Naive thymus-derived CD4-positive, alpha-beta T cell (primary cell): ENCODE measurements at regions not wholly inside any gene's neighbourhood (a gene's known extent, or its start where the extent isn't known, plus 50 kb on each side); places are given as distances from the start of the nearest gene placed in this dataset.

Experiments used
- ATAC-seq: fragments of 150-1000 bp; cut with Tn5 transposase; 2 replicates; pipeline ENCODE4 v1.10.0; 2021; ENCODE audit warnings: mild to moderate bottlenecking, moderate library complexity
- CTCF ChIA-PET: fragments of 350-600 bp; sonication (Branson Sonifier 250); formaldehyde crosslinking; loops from one replicate; lab custom pipeline; 2021; ENCODE audit warnings: antibody characterized with exemption; lab: Charles Lee
- POLR2A ChIA-PET: fragments of 350-600 bp; sonication (Branson Sonifier 250); formaldehyde crosslinking; loops from one replicate; lab custom pipeline; 2021; ENCODE audit warnings: antibody characterized with exemption, inconsistent platforms; lab: Charles Lee
- DNase-seq, 9 donors: peaks; one replicate each; pipeline versions ENCODE4 v3.0.0 to v3.0.0-alpha.2; 2020 to 2022; ENCODE audit warnings: mixed read lengths in 1 of 9
- H3K27ac ChIP-seq: one replicate; pipeline ENCODE4 v1.7.0; 2013; ENCODE audit warnings: mild to moderate bottlenecking, low read depth, low read length, moderate library complexity
- H3K27me3 ChIP-seq, 2 donors: one replicate each; pipeline ENCODE4 v1.7.0; 2013; ENCODE audit warnings: low read length in 2 of 2, mild to moderate bottlenecking in 2 of 2, moderate library complexity in 2 of 2; ENCODE audit not compliant: control insufficient read depth in 2 of 2, insufficient read depth in 2 of 2
- H3K36me3 ChIP-seq, 3 experiments: 1 replicate in 2 of 3; 2 replicates in 1 of 3; pipeline ENCODE4 v1.7.0; 2013; ENCODE audit warnings: low read length in 3 of 3, mild to moderate bottlenecking in 3 of 3, moderate library complexity in 1 of 3; ENCODE audit not compliant: insufficient read depth in 3 of 3, control insufficient read depth in 2 of 3
- H3K4me1 ChIP-seq, 2 donors: one replicate each; pipeline ENCODE4 v1.7.0; 2013; ENCODE audit warnings: low read length in 2 of 2, mild to moderate bottlenecking in 2 of 2, moderate library complexity in 1 of 2; ENCODE audit not compliant: control insufficient read depth in 2 of 2, insufficient read depth in 2 of 2
- H3K4me3 ChIP-seq: 2 replicates; pipeline ENCODE4 v1.7.0; 2013; ENCODE audit warnings: mild to moderate bottlenecking, low read length
- H3K9me3 ChIP-seq, 3 experiments: 1 replicate in 2 of 3; 2 replicates in 1 of 3; pipeline ENCODE4 v1.7.0; 2013; ENCODE audit warnings: low read length in 3 of 3; ENCODE audit not compliant: control insufficient read depth in 2 of 3
- H3K27ac Mint-ChIP-seq, 9 donors: one replicate each; pipeline ENCODE4 v1.8.0; 2020 to 2022; ENCODE audit warnings: mixed read lengths in 9 of 9, mild to moderate bottlenecking in 8 of 9, moderate library complexity in 5 of 9, inconsistent platforms in 2 of 9
- H3K27me3 Mint-ChIP-seq, 5 donors: one replicate each; pipeline ENCODE4 v1.8.0; 2021 to 2022; ENCODE audit warnings: mixed read lengths in 5 of 5, mild to moderate bottlenecking in 1 of 5
- H3K36me3 Mint-ChIP-seq, 5 donors: one replicate each; pipeline ENCODE4 v1.8.0; 2020 to 2022; ENCODE audit warnings: mixed read lengths in 5 of 5, mild to moderate bottlenecking in 3 of 5, inconsistent platforms in 1 of 5
- H3K4me1 Mint-ChIP-seq, 7 donors: one replicate each; pipeline ENCODE4 v1.8.0; 2020 to 2022; ENCODE audit warnings: mixed read lengths in 7 of 7, mild to moderate bottlenecking in 3 of 7, inconsistent platforms in 1 of 7
- H3K4me3 Mint-ChIP-seq, 10 donors: one replicate each; pipeline ENCODE4 v1.8.0; 2020 to 2022; ENCODE audit warnings: mild to moderate bottlenecking in 10 of 10, mixed read lengths in 10 of 10, moderate library complexity in 6 of 10, inconsistent platforms in 2 of 10
- H3K9me3 Mint-ChIP-seq, 11 donors: one replicate each; pipeline ENCODE4 v1.8.0; 2020 to 2022; ENCODE audit warnings: mixed read lengths in 11 of 11, mild to moderate bottlenecking in 4 of 11, inconsistent platforms in 1 of 11, moderate library complexity in 1 of 11
- intact Hi-C, 2 donors: fragments of 100-400 bp; cut with micrococcal nuclease; formaldehyde crosslinking; loops; one replicate each; pipeline ENCODE4 v1.15.1; 2023

GRCh38 chr19:34589730-34590129 is 87.2 kb downstream of the SCGB2B2 start:
- intact Hi-C loops, result no loop called here
- CTCF ChIA-PET, result no interaction called here
- H3K9me3 ChIP-seq, result peaks cover 0 to 8% (median 0%) of the 10 kb centered on the region in 3 experiments
- no peaks in the 10 kb centered on the region for H3K36me3 ChIP-seq
- Mint-ChIP-seq H3K36me3 (peaks cover 0 to 29% (median 26%) of the 10 kb centered on the region in 5 donors), H3K27me3 (peaks cover 0 to 13% (median 6%) of the 10 kb centered on the region in 5 donors), H3K4me1 (peaks cover 0 to 9% (median 0%) of the 10 kb centered on the region in 7 donors), H3K4me3 (no peak overlapping the region), H3K27ac (no peak overlapping the region), H3K9me3 (peaks cover 8 to 74% (median 29%) of the 10 kb centered on the region in 11 donors)
- H3K4me1 ChIP-seq, result no peaks in the 10 kb centered on the region
- ATAC-seq (no peak), DNase-seq (no peak)
- no peak overlapping the region for H3K27ac ChIP-seq
- POLR2A ChIA-PET, result no interaction called here
- H3K27me3 ChIP-seq, result no peaks in the 10 kb centered on the region
- H3K4me3 ChIP-seq, result no peak overlapping the region

- no peaks in the 10 kb centered on the region for H3K4me1 ChIP-seq
- Mint-ChIP-seq H3K27ac (no peak overlapping the region), H3K27me3 (peaks cover 0 to 13% (median 6%) of the 10 kb centered on the region in 5 donors), H3K36me3 (peaks cover 0 to 29% (median 21%) of the 10 kb centered on the region in 5 donors), H3K4me1 (peaks cover 0 to 9% (median 0%) of the 10 kb centered on the region in 7 donors), H3K4me3 (no peak overlapping the region), H3K9me3 (peaks cover 14 to 80% (median 35%) of the 10 kb centered on the region in 11 donors)
- ChIA-PET POLR2A (no interaction called here), CTCF (no interaction called here)
- H3K27me3 ChIP-seq, result no peaks in the 10 kb centered on the region
- intact Hi-C loops, result no loop called here
- ATAC-seq (no peak), DNase-seq (no peak)
- H3K36me3 ChIP-seq, result no peaks in the 10 kb centered on the region
- no peak overlapping the region for H3K27ac ChIP-seq
- H3K9me3 ChIP-seq, result peaks cover 0 to 12% (median 0%) of the 10 kb centered on the region in 3 experiments
- H3K4me3 ChIP-seq, result no peak overlapping the region
Measured at GRCh38 chr19:34588846-34589245, 88.1 kb downstream of the SCGB2B2 start.

- Histone ChIP-seq H3K4me1 (no peaks in the 10 kb centered on the region), H3K27ac (no peak overlapping the region), H3K9me3 (peaks cover 0 to 12% (median 0%) of the 10 kb centered on the region in 3 experiments), H3K27me3 (no peaks in the 10 kb centered on the region), H3K36me3 (no peaks in the 10 kb centered on the region), H3K4me3 (no peak overlapping the region)
- ChIA-PET POLR2A (no interaction called here), CTCF (no interaction called here)
- H3K4me1 Mint-ChIP-seq, result peaks cover 0 to 9% (median 0%) of the 10 kb centered on the region in 7 donors
- no peak overlapping the region for H3K4me3 Mint-ChIP-seq
- H3K27ac Mint-ChIP-seq, result no peak overlapping the region
- peaks cover 0 to 29% (median 17%) of the 10 kb centered on the region in 5 donors for H3K36me3 Mint-ChIP-seq
- peaks cover 14 to 80% (median 35%) of the 10 kb centered on the region in 11 donors for H3K9me3 Mint-ChIP-seq
- DNase-seq (no peak), ATAC-seq (no peak)
- intact Hi-C loops, result no loop called here
- peaks cover 0 to 13% (median 6%) of the 10 kb centered on the region in 5 donors for H3K27me3 Mint-ChIP-seq
Measured at GRCh38 chr19:34588249-34588648, 88.7 kb downstream of the SCGB2B2 start.

DNA sequence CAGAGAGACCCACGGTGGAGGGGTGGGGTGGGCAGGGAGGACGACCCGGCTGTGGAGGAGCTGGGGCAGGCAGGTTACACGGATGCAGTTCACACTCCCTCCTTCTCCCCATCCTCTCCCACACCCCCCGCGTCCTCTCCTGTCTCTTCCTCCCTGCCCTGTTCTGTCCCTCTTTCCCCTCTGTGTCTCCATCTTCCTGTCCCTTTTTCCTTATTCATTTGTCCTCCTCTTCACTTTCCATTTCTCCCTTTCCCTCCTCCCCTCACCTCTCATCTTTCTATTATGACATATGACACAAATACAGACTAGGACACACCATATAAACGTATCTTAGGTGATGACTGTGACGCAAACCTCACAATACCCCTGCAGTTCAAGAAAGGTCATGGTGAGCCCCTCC is 96.6 kb downstream of the SCGB2B2 start:
- intact Hi-C loops, result no loop called here
- peaks cover 0 to 28% (median 10%) of the 10 kb centered on the region in 5 donors for H3K27me3 Mint-ChIP-seq
- no peaks in the 10 kb centered on the region for H3K27me3 ChIP-seq
- DNase-seq (no peak), ATAC-seq (no peak)
- no peaks in the 10 kb centered on the region for H3K36me3 ChIP-seq
- no peak overlapping the region for H3K4me3 ChIP-seq
- peaks cover 0 to 7% (median 0%) of the 10 kb centered on the region in 7 donors for H3K4me1 Mint-ChIP-seq
- H3K9me3 Mint-ChIP-seq, result peaks cover 2 to 52% (median 10%) of the 10 kb centered on the region in 11 donors
- peaks cover 0 to 7% (median 0%) of the 10 kb centered on the region in 3 experiments for H3K9me3 ChIP-seq
- peaks cover 0 to 6% (median 4%) of the 10 kb centered on the region in 5 donors for H3K36me3 Mint-ChIP-seq
- H3K4me3 Mint-ChIP-seq, result no peak overlapping the region
- ChIA-PET POLR2A (no interaction called here), CTCF (no interaction called here)
- no peak overlapping the region for H3K27ac ChIP-seq
- no peak overlapping the region for H3K27ac Mint-ChIP-seq
- H3K4me1 ChIP-seq, result no peaks in the 10 kb centered on the region

- no peaks in the 10 kb centered on the region for H3K27me3 ChIP-seq
- Mint-ChIP-seq H3K36me3 (peaks cover 0 to 6% (median 4%) of the 10 kb centered on the region in 5 donors), H3K27ac (no peak overlapping the region), H3K4me3 (no peak overlapping the region), H3K4me1 (peaks cover 0 to 7% (median 0%) of the 10 kb centered on the region in 7 donors), H3K9me3 (peaks cover 2 to 50% (median 10%) of the 10 kb centered on the region in 11 donors), H3K27me3 (peaks cover 0 to 28% (median 10%) of the 10 kb centered on the region in 5 donors)
- H3K27ac ChIP-seq, result no peak overlapping the region
- ChIA-PET CTCF (no interaction called here), POLR2A (no interaction called here)
- no peaks in the 10 kb centered on the region for H3K4me1 ChIP-seq
- ATAC-seq, result no peak
- no peak overlapping the region for H3K4me3 ChIP-seq
- intact Hi-C loops, result no loop called here
- no peak for DNase-seq
- no peaks in the 10 kb centered on the region for H3K36me3 ChIP-seq
- H3K9me3 ChIP-seq, result peaks cover 0 to 7% (median 0%) of the 10 kb centered on the region in 3 experiments
Measured at GRCh38 chr19:34580055-34580336, 97.0 kb downstream of the SCGB2B2 start.

GRCh38 chr19:34579281-34580054 is 97.5 kb downstream of the SCGB2B2 start:
- H3K4me3 ChIP-seq, result no peak overlapping the region
- CTCF ChIA-PET, result no interaction called here
- no peak for DNase-seq
- Mint-ChIP-seq H3K36me3 (peaks cover 0 to 4% (median 3%) of the 10 kb centered on the region in 5 donors), H3K4me1 (peaks cover 0 to 7% (median 0%) of the 10 kb centered on the region in 7 donors), H3K27me3 (peaks cover 0 to 28% (median 10%) of the 10 kb centered on the region in 5 donors), H3K9me3 (peaks cover under 1 to 49% (median 5%) of the 10 kb centered on the region in 11 donors), H3K27ac (no peak overlapping the region), H3K4me3 (no peak overlapping the region)
- no peaks in the 10 kb centered on the region for H3K27me3 ChIP-seq
- H3K4me1 ChIP-seq, result no peaks in the 10 kb centered on the region
- no peak for ATAC-seq
- POLR2A ChIA-PET, result no interaction called here
- peaks cover 0 to 7% (median 0%) of the 10 kb centered on the region in 3 experiments for H3K9me3 ChIP-seq
- intact Hi-C loops, result no loop called here
- no peak overlapping the region for H3K27ac ChIP-seq
- no peaks in the 10 kb centered on the region for H3K36me3 ChIP-seq
